Spinal cord (tissue), 9 donors: ENCODE measurements at regions not wholly inside any gene's neighbourhood (a gene's known extent, or its start where the extent isn't known, plus 50 kb on each side); places are given as distances from the start of the nearest gene placed in this dataset.

Experiments
- DNase-seq, 6 donors: peaks; one replicate each; pipeline versions ENCODE4 v3.0.0 to v3.0.0-alpha.2; 2013 to 2015; ENCODE audit warnings: low spot score in 6 of 6, low read depth in 4 of 6
- H3K27ac ChIP-seq: one replicate; pipeline ENCODE4 v1.5.1; 2013; ENCODE audit warnings: low read depth, low read length, control low read depth
- H3K27me3 ChIP-seq: one replicate; pipeline ENCODE4 v1.6.1; 2013; ENCODE audit warnings: low read length; ENCODE audit not compliant: control insufficient read depth, insufficient read depth
- H3K36me3 ChIP-seq: one replicate; pipeline ENCODE4 v1.6.1; 2013; ENCODE audit warnings: low read length; ENCODE audit not compliant: control insufficient read depth, insufficient read depth
- H3K4me1 ChIP-seq: one replicate; pipeline ENCODE4 v1.6.1; 2013; ENCODE audit warnings: low read length; ENCODE audit not compliant: control insufficient read depth, insufficient read depth
- H3K4me3 ChIP-seq: one replicate; pipeline ENCODE4 v1.5.1; 2013; ENCODE audit warnings: low read depth, low read length, control low read depth
- H3K9me3 ChIP-seq: one replicate; pipeline ENCODE4 v1.6.1; 2013; ENCODE audit warnings: low read length; ENCODE audit not compliant: control insufficient read depth, insufficient read depth
- WGBS: methylation state at CpG from one replicate; pipeline ENCODE4 v1.1.5; 2013; ENCODE audit warnings: missing lambda C conversion rate; ENCODE audit not compliant: insufficient coverage; 5-methylcytosine and 5-hydroxymethylcytosine counted together
- donor health status: healthy.

GRCh38 chr4:124279741-124280140, 432.8 kb downstream of the ANKRD50 start:
- Histone ChIP-seq H3K27me3 (no peaks in the 10 kb centered on the region), H3K36me3 (no peaks in the 10 kb centered on the region), H3K9me3 (no peaks in the 10 kb centered on the region), H3K27ac (no peak overlapping the region), H3K4me3 (no peak overlapping the region), H3K4me1 (no peaks in the 10 kb centered on the region)
- DNase-seq, result peak in 2 of 6 donors; percentile 44 to 84
- WGBS, result no CpG with 5 or more reads among the region's 2 CpGs

- no peaks in the 10 kb centered on the region for H3K36me3 ChIP-seq
- H3K4me1 ChIP-seq, result no peaks in the 10 kb centered on the region
- no CpG with 5 or more reads among the region's 4 CpGs for WGBS
- H3K27ac ChIP-seq, result no peak overlapping the region
- no peaks in the 10 kb centered on the region for H3K27me3 ChIP-seq
- no peak overlapping the region for H3K4me3 ChIP-seq
- no peaks in the 10 kb centered on the region for H3K9me3 ChIP-seq
- no peak for DNase-seq
Observed at GRCh38 chr4:124282301-124282898, 430.1 kb downstream of the ANKRD50 start.

DNA sequence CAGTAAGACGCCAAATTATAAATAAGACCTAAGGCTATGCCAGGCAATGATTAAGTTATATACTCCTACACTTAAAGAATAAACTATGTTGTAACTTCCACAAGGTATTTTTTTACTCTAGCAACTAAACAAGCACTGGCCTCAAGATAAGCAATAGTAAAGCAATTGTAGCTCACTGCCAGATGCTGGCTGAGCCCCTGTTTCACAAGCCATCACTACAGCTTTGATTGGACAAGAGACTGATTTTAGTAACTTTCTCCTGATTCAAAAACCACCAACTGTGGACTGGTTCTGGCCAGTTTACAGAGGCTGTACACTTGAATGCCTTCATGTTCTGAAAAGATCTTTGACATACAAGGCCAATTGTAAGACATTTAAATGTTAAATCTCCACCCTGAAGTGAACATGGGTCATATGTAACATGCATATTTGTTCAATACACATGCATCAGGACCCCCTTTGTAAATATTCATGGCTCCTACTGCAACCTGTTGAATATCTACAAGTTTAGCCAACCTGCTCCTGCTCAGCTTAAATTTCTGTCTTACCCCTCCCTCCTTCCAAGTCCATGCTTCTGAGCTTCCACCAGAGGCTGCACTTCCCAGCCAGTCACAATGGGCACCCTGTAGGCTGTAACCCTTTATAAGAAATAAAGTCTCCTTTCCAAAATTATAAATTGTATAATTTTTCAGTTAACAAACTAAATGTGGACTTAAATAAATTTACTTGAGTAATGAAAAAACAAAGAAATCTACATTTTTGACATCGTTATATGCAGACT, 423.6 kb downstream of the ANKRD50 start:
- DNase-seq, result no peak
- Histone ChIP-seq H3K27me3 (no peaks in the 10 kb centered on the region), H3K9me3 (no peaks in the 10 kb centered on the region)

DNA sequence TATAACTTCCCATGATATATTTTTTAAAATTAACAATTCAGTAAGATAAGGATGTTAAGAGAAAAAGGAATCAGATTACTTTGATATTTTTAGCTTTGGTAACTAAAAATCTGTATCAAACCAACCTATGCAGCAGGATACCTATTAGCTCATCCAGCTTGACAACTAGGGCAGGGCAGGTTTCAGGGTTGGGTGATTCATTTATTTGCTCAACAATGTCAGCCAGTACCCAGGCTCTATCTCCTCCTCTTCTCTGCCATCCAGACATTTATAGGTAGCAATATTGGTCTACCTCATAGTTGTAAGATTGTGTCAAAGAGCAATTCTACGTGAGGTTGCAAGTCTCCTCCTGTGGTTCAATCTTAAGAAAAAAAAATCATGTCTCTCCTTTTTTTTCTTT, 421.9 kb downstream of the ANKRD50 start:
- Histone ChIP-seq H3K36me3 (no peaks in the 10 kb centered on the region), H3K27ac (no peak overlapping the region), H3K27me3 (no peaks in the 10 kb centered on the region), H3K9me3 (no peaks in the 10 kb centered on the region), H3K4me1 (no peaks in the 10 kb centered on the region), H3K4me3 (no peak overlapping the region)
- WGBS, result no CpG with 5 or more reads among the region's 1 CpG
- DNase-seq, result no peak

More for the DNA sequence above, 423.6 kb downstream of the ANKRD50 start:
- Histone ChIP-seq H3K4me3 (no peak overlapping the region), H3K27ac (no peak overlapping the region), H3K4me1 (no peaks in the 10 kb centered on the region), H3K36me3 (no peaks in the 10 kb centered on the region)
- WGBS, result no CpG with 5 or more reads among the region's 2 CpGs

- WGBS, result no CpG with 5 or more reads among the region's 1 CpG
- DNase-seq, result no peak
- Histone ChIP-seq H3K4me3 (no peak overlapping the region), H3K9me3 (no peaks in the 10 kb centered on the region), H3K4me1 (no peaks in the 10 kb centered on the region), H3K27ac (no peak overlapping the region), H3K27me3 (no peaks in the 10 kb centered on the region), H3K36me3 (no peaks in the 10 kb centered on the region)
Observed at GRCh38 chr4:124295413-124295812, 417.1 kb downstream of the ANKRD50 start.

- WGBS, result 36% methylated on average over 3 of the region's 3 CpGs
- Histone ChIP-seq H3K9me3 (no peaks in the 10 kb centered on the region), H3K27me3 (no peaks in the 10 kb centered on the region), H3K4me3 (no peak overlapping the region), H3K36me3 (no peaks in the 10 kb centered on the region), H3K4me1 (no peaks in the 10 kb centered on the region), H3K27ac (no peak overlapping the region)
- DNase-seq, result peak in 2 of 6 donors; percentile 4 to 37
Observed at GRCh38 chr4:124304941-124305340, 407.6 kb downstream of the ANKRD50 start.

- Histone ChIP-seq H3K27ac (no peak overlapping the region), H3K27me3 (no peaks in the 10 kb centered on the region), H3K4me1 (no peaks in the 10 kb centered on the region), H3K36me3 (no peaks in the 10 kb centered on the region), H3K4me3 (no peak overlapping the region), H3K9me3 (no peaks in the 10 kb centered on the region)
- no peak for DNase-seq
- WGBS, result 100% methylated on average over 1 of the region's 1 CpG
Observed at GRCh38 chr4:124306352-124306751, 406.2 kb downstream of the ANKRD50 start.

GRCh38 chr4:124307143-124307542, 405.4 kb downstream of the ANKRD50 start:
- Histone ChIP-seq H3K4me3 (no peak overlapping the region), H3K27me3 (no peaks in the 10 kb centered on the region), H3K4me1 (no peaks in the 10 kb centered on the region), H3K27ac (no peak overlapping the region), H3K9me3 (no peaks in the 10 kb centered on the region), H3K36me3 (no peaks in the 10 kb centered on the region)
- WGBS, result 100% methylated on average over 1 of the region's 3 CpGs
- DNase-seq, result no peak

GRCh38 chr4:124318292-124318691, 394.2 kb downstream of the ANKRD50 start:
- Histone ChIP-seq H3K27me3 (no peaks in the 10 kb centered on the region), H3K9me3 (no peaks in the 10 kb centered on the region), H3K4me3 (no peak overlapping the region), H3K4me1 (no peaks in the 10 kb centered on the region), H3K36me3 (no peaks in the 10 kb centered on the region), H3K27ac (no peak overlapping the region)
- no CpG with 5 or more reads among the region's 1 CpG for WGBS
- DNase-seq, result no peak

DNA sequence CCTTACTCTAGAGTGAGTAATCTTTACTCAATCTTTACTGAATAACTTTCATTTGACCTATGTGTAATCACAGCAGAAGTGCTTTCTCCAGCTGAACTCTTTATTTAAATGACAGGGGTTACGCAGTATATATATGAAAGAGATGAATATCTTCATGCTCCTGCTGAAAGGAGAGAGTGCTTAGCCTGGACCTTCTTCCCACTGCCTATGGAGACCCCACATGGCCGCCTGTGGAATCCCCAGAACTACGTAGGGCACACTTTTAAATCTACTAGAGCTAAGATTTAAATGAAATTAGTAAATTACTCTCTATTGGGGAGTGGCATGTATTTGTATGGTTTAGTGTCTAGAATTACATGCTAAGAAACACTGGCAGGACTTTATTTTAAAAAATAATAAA, 391.2 kb downstream of the ANKRD50 start:
- WGBS, result no CpG with 5 or more reads among the region's 3 CpGs
- Histone ChIP-seq H3K4me3 (no peak overlapping the region), H3K36me3 (no peaks in the 10 kb centered on the region), H3K27me3 (no peaks in the 10 kb centered on the region), H3K9me3 (no peaks in the 10 kb centered on the region), H3K4me1 (no peaks in the 10 kb centered on the region), H3K27ac (no peak overlapping the region)
- no peak for DNase-seq
